H9 (cell line): ENCODE measurements at regions not wholly inside any gene's neighbourhood (a gene's known extent, or its start where the extent isn't known, plus 50 kb on each side); places are given as distances from the start of the nearest gene placed in this dataset.

Source experiments
- DNase-seq: peaks from one replicate; pipeline ENCODE4 v3.0.0-alpha.2; 2017
- H2AFZ ChIP-seq: one replicate; pipeline ENCODE4 v1.6.1; 2013; ENCODE audit warnings: mild to moderate bottlenecking, low read length, control low read depth, moderate library complexity
- H2AK5ac ChIP-seq: 2 replicates; pipeline ENCODE4 v1.6.1; 2013; ENCODE audit warnings: low read length, control low read depth, mixed read lengths; ENCODE audit not compliant: insufficient read length
- H2BK120ac ChIP-seq: one replicate; pipeline ENCODE4 v1.6.1; 2013; ENCODE audit warnings: low read depth, mild to moderate bottlenecking, low read length, control low read depth, inconsistent platforms; ENCODE audit not compliant: poor library complexity, severe bottlenecking
- H2BK12ac ChIP-seq: 2 replicates; pipeline ENCODE4 v1.6.1; 2013; ENCODE audit warnings: low read length, control low read depth, mixed read lengths, low read depth; ENCODE audit not compliant: insufficient read length
- H2BK15ac ChIP-seq: 2 replicates; pipeline ENCODE4 v1.6.1; 2013; ENCODE audit warnings: low read depth, low read length, control low read depth
- H2BK20ac ChIP-seq: one replicate; pipeline ENCODE4 v1.6.1; 2013; ENCODE audit warnings: low read depth, mild to moderate bottlenecking, low read length, control low read depth, inconsistent platforms; ENCODE audit not compliant: poor library complexity, severe bottlenecking
- H2BK5ac ChIP-seq: 2 replicates; pipeline ENCODE4 v1.6.1; 2013; ENCODE audit warnings: low read length, control low read depth, mixed read lengths; ENCODE audit not compliant: insufficient read length
- H3K14ac ChIP-seq: 2 replicates; pipeline ENCODE4 v1.6.1; 2013; ENCODE audit warnings: low read length, control low read depth; ENCODE audit not compliant: insufficient read depth
- H3K18ac ChIP-seq: 2 replicates; pipeline ENCODE4 v1.6.1; 2013; ENCODE audit warnings: low read depth, mild to moderate bottlenecking, mixed read lengths, low read length, control low read depth; ENCODE audit not compliant: insufficient read length
- H3K23ac ChIP-seq: 2 replicates; pipeline ENCODE4 v1.6.1; 2013; ENCODE audit warnings: low read length, control low read depth, mixed read lengths, low read depth; ENCODE audit not compliant: insufficient read length
- H3K23me2 ChIP-seq: 2 replicates; pipeline ENCODE4 v1.6.1; 2013; ENCODE audit warnings: low read depth, mild to moderate bottlenecking, mixed read lengths, low read length, control low read depth; ENCODE audit not compliant: insufficient read length, poor library complexity, severe bottlenecking
- H3K27ac ChIP-seq: 2 replicates; pipeline ENCODE4 v1.5.1; 2013; ENCODE audit warnings: low read length, control low read depth, mixed read lengths, low read depth; ENCODE audit not compliant: insufficient read length
- H3K27me3 ChIP-seq: 2 replicates; pipeline ENCODE4 v1.6.1; 2013; ENCODE audit warnings: low read length, control low read depth, inconsistent platforms; ENCODE audit not compliant: insufficient read depth
- H3K4ac ChIP-seq: 2 replicates; pipeline ENCODE4 v1.6.1; 2013; ENCODE audit warnings: low read depth, mild to moderate bottlenecking, control low read depth, inconsistent platforms, low read length, moderate library complexity
- H3K4me1 ChIP-seq: 2 replicates; pipeline ENCODE4 v1.6.1; 2013; ENCODE audit warnings: low read length, control low read depth, inconsistent platforms; ENCODE audit not compliant: insufficient read depth
- H3K4me2 ChIP-seq: 2 replicates; pipeline ENCODE4 v1.6.1; 2013; ENCODE audit warnings: low read length, control low read depth, mixed read lengths; ENCODE audit not compliant: insufficient read length, insufficient read depth
- H3K56ac ChIP-seq: 2 replicates; pipeline ENCODE4 v1.6.1; 2013; ENCODE audit warnings: low read depth, mild to moderate bottlenecking, mixed read lengths, low read length, control low read depth; ENCODE audit not compliant: insufficient read length
- H3K79me1 ChIP-seq: 2 replicates; pipeline ENCODE4 v1.6.1; 2013; ENCODE audit warnings: low read depth, mild to moderate bottlenecking, moderate library complexity, low read length, control low read depth, inconsistent platforms; ENCODE audit not compliant: insufficient read depth, poor library complexity, severe bottlenecking
- H3K79me2 ChIP-seq: 2 replicates; pipeline ENCODE4 v1.6.1; 2013; ENCODE audit warnings: low read length, control low read depth, inconsistent platforms; ENCODE audit not compliant: insufficient read depth
- H3K9ac ChIP-seq: 2 replicates; pipeline ENCODE4 v1.6.1; 2013; ENCODE audit warnings: low read length, control low read depth, mixed read lengths; ENCODE audit not compliant: insufficient read length; ENCODE audit errors: extremely low read depth
- H3K9me3 ChIP-seq: one replicate; pipeline ENCODE4 v1.6.1; 2013; ENCODE audit warnings: low read depth, low read length, inconsistent platforms; ENCODE audit not compliant: control insufficient read depth
- H3T11ph ChIP-seq: one replicate; pipeline ENCODE4 v1.6.1; 2013; ENCODE audit warnings: mild to moderate bottlenecking, low read length, control low read depth, inconsistent platforms
- H4K20me1 ChIP-seq: one replicate; pipeline ENCODE4 v1.6.1; 2013; ENCODE audit not compliant: control insufficient read depth, insufficient read length, insufficient read depth
- H4K5ac ChIP-seq: 2 replicates; pipeline ENCODE4 v1.6.1; 2013; ENCODE audit warnings: low read depth, mild to moderate bottlenecking, mixed read lengths, low read length, control low read depth; ENCODE audit not compliant: insufficient read length
- H4K8ac ChIP-seq: replicated peaks from 2 replicates; pipeline ENCODE4 v1.6.1; 2013; ENCODE audit warnings: low read length, control low read depth, mixed read lengths, low read depth; ENCODE audit not compliant: insufficient read length
- H4K91ac ChIP-seq: 2 replicates; pipeline ENCODE4 v1.6.1; 2013; ENCODE audit warnings: low read depth, mild to moderate bottlenecking, moderate library complexity, mixed read lengths, low read length, control low read depth; ENCODE audit not compliant: insufficient read length
- H3K27ac Mint-ChIP-seq, 3 experiments: 2 replicates in 2 of 3; 3 replicates in 1 of 3; pipeline ENCODE4 v1.8.0; 2020 to 2021; ENCODE audit warnings: mixed read lengths in 3 of 3, mild to moderate bottlenecking in 1 of 3, moderate library complexity in 1 of 3
- H3K27me3 Mint-ChIP-seq: 2 replicates; pipeline ENCODE4 v1.8.0; 2021; ENCODE audit warnings: low read depth, mild to moderate bottlenecking, moderate library complexity, mixed read lengths
- H3K36me3 Mint-ChIP-seq, 3 experiments: 2 replicates in 2 of 3; 3 replicates in 1 of 3; pipeline ENCODE4 v1.8.0; 2020 to 2021; ENCODE audit warnings: low read depth in 3 of 3, mixed read lengths in 3 of 3; ENCODE audit not compliant: insufficient read depth in 1 of 3
- H3K4me1 Mint-ChIP-seq, 2 experiments: 2 replicates each; pipeline ENCODE4 v1.8.0; 2020; ENCODE audit warnings: mixed read lengths in 2 of 2
- H3K4me3 Mint-ChIP-seq, 2 experiments: 2 replicates in 1 of 2; 3 replicates in 1 of 2; pipeline ENCODE4 v1.8.0; 2020 to 2021; ENCODE audit warnings: mild to moderate bottlenecking in 2 of 2, mixed read lengths in 2 of 2, moderate library complexity in 1 of 2
- H3K9me3 Mint-ChIP-seq, 2 experiments: 2 replicates in 1 of 2; 3 replicates in 1 of 2; pipeline ENCODE4 v1.8.0; 2020; ENCODE audit warnings: mild to moderate bottlenecking in 2 of 2, mixed read lengths in 2 of 2, moderate library complexity in 1 of 2
- CTCF ChIP-seq: fragments of 200-600 bp; sonication (generic); conservative IDR thresholded peaks from 3 replicates; pipeline ENCODE4 v1.8.0; 2021; ENCODE audit warnings: antibody characterized with exemption, mild to moderate bottlenecking
- WGBS: extraction: QIAGEN DNeasy Blood & Tissue Kit; methylation state at CpG from one replicate; pipeline ENCODE4 v1.1.7; 2013; ENCODE audit warnings: missing lambda C conversion rate, low lambda C conversion rate, mixed read lengths; ENCODE audit not compliant: insufficient read length; ENCODE audit errors: extremely low coverage; 5-methylcytosine and 5-hydroxymethylcytosine counted together

DNA sequence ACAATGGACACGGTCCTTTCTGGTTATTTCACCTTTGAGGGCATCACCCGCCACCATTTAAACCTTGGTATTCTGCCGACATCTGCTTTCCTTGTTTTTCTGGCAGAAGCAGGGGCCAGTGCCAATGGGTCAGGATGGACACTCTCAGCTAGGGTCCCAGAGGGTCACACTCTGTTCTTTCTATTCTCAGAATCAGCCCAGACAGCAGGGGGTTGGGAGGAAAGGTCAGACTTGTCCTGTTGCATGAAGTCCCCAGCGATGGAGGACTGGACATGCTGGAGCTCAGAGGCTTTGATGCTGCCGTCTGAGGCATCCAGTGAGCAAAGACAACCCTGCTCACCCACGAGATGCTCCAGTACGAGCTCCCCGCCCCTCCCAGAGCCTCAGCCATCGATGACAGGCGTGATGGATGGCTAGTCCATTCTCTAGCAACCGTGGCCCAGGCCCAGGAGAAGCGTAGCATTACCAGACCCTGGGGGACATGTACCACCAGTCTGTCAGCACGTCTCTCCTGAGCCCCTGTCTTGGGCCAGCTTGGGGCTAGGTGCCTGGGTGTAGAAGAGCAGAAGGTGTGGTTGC lies 62.0 kb downstream of the FOXL1 start:
- no peaks in the 10 kb centered on the region for H3K36me3 Mint-ChIP-seq

More for the DNA sequence above, 62.0 kb downstream of the FOXL1 start:
- Histone ChIP-seq H3K23me2 (no peaks in the 10 kb centered on the region), H4K8ac (no peak overlapping the region), H3K14ac (no peak overlapping the region; the same call in 1 of the 2 replicates), H4K91ac (no peak overlapping the region), H2BK120ac (no peak overlapping the region), H3K79me1 (no peaks in the 10 kb centered on the region), H3K9ac (no peak overlapping the region), H3T11ph (no peak overlapping the region), H3K56ac (no peak overlapping the region), H3K4ac (no peak overlapping the region), H3K27ac (no peak overlapping the region), H2BK20ac (no peak overlapping the region), H3K27me3 (no peaks in the 10 kb centered on the region), H2BK12ac (no peak overlapping the region), H3K18ac (no peak overlapping the region), H2BK15ac (no peak overlapping the region), H2AFZ (no peak overlapping the region), H4K5ac (no peak overlapping the region), H2BK5ac (no peak overlapping the region), H3K4me1 (no peaks in the 10 kb centered on the region), H2AK5ac (no peak overlapping the region), H4K20me1 (peaks cover 2% of the 10 kb centered on the region), H3K9me3 (no peaks in the 10 kb centered on the region), H3K4me2 (no peak overlapping the region), H3K23ac (no peak overlapping the region), H3K79me2 (no peaks in the 10 kb centered on the region)
- no peak overlapping the region for H3K27ac Mint-ChIP-seq
- no peak for DNase-seq
- TF ChIP-seq CTCF = no peak
- peaks cover under 1 to 3% of the 10 kb centered on the region in 2 experiments; a peak in 3 of 4 replicates for H3K4me1 Mint-ChIP-seq
- H3K9me3 Mint-ChIP-seq = peaks cover 2% of the 10 kb centered on the region in 2 experiments; a peak in 3 of 5 replicates
- peaks cover 16% of the 10 kb centered on the region for H3K27me3 Mint-ChIP-seq
- WGBS = no CpG with 5 or more reads among the region's 13 CpGs
- no peak overlapping the region for H3K4me3 Mint-ChIP-seq
